NCI-H526 (cell line): ENCODE measurements at regions not wholly inside any gene's neighbourhood (a gene's known extent, or its start where the extent isn't known, plus 50 kb on each side); places are given as distances from the start of the nearest gene placed in this dataset.

Experiments used
- DNase-seq, 2 experiments: peaks; one replicate each; lab custom pipeline; 2025; lab: John Stamatoyannopoulos, UW

GRCh38 chr7:116083796-116084195 lies 53.2 kb upstream of the TFEC start:
- DNase-seq = no peak

- DNase-seq = no peak
Measured at GRCh38 chr7:116086547-116087045, 56.0 kb upstream of the TFEC start.

- no peak for DNase-seq
Measured at GRCh38 chr7:116087291-116087690, 56.7 kb upstream of the TFEC start.

- no peak for DNase-seq
Measured at GRCh38 chr7:116087984-116088383, 57.4 kb upstream of the TFEC start.

- DNase-seq = no peak
Measured at GRCh38 chr7:116089293-116089692, 58.7 kb upstream of the TFEC start.

GRCh38 chr7:116093516-116094301 lies 63.1 kb upstream of the TFEC start:
- DNase-seq = no peak

- DNase-seq = no peak
Measured at GRCh38 chr7:116095396-116095795, 64.8 kb upstream of the TFEC start.

- DNase-seq = no peak
Measured at GRCh38 chr7:116097365-116098009, 66.9 kb upstream of the TFEC start.

GRCh38 chr7:116098175-116098574 lies 67.6 kb upstream of the TFEC start:
- no peak for DNase-seq

- no peak for DNase-seq
Measured at GRCh38 chr7:116100626-116101025, 70.1 kb upstream of the TFEC start.

- DNase-seq = no peak
Measured at GRCh38 chr7:116101704-116102103, 71.1 kb upstream of the TFEC start.

GRCh38 chr7:116111475-116111874 lies 80.9 kb upstream of the TFEC start:
- no peak for DNase-seq

- no peak for DNase-seq
Measured at GRCh38 chr7:116113310-116113709, 82.7 kb upstream of the TFEC start.

- DNase-seq = no peak
Measured at GRCh38 chr7:116120839-116121238, 89.5 kb upstream of the TES start.

- peak; percentile 13 to 58 for DNase-seq
Measured at GRCh38 chr7:116122972-116123595, 87.3 kb upstream of the TES start.

- no peak for DNase-seq
Measured at GRCh38 chr7:116128139-116128538, 82.2 kb upstream of the TES start.

- DNase-seq = no peak
Measured at GRCh38 chr7:116135306-116135705, 75.0 kb upstream of the TES start.

GRCh38 chr7:116138202-116138801 lies 72.0 kb upstream of the TES start:
- peak; percentile 35 to 79 for DNase-seq

- no peak for DNase-seq
Measured at GRCh38 chr7:116139007-116139406, 71.3 kb upstream of the TES start.

GRCh38 chr7:116139807-116140206 lies 70.5 kb upstream of the TES start:
- DNase-seq = no peak

GRCh38 chr7:116142374-116142773 lies 68.0 kb upstream of the TES start:
- DNase-seq = no peak

- DNase-seq = no peak
Measured at GRCh38 chr7:116142850-116143249, 67.5 kb upstream of the TES start.
